ENCODE measurements at regions not wholly inside any gene's neighbourhood (a gene's known extent, or its start where the extent isn't known, plus 50 kb on each side); places are given as distances from the start of the nearest gene placed in this dataset.

DNA sequence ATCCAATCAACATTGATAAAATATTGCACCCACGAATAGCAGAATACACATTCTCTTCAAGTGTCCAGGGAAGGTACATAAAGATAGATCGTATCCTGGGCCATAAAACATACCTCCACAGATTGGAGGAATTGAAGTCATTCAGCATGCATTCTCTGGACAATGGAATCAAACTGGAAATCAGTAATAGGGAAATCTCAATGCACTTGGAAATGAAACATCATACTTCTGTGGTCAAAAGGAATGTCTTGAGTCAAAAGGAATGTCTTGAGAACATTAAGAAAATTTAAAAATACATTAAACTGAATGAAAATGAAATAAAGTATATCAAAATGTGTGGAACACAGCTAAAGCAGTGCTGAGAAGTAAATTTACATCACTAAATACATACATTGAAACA, 138.8 kb downstream of the TFAP2A start:
- no peaks in the 10 kb centered on the region for H3K36me3 ChIP-seq (replicated peaks; ENCODE audit: control insufficient read depth, insufficient read depth, low read length)
- H3K4me3 ChIP-seq (ENCODE audit: insufficient read depth, low read depth, low read length): no peak overlapping the region
- DNase-seq: no peak
- no peaks in the 10 kb centered on the region for H3K27me3 ChIP-seq (ENCODE audit: control insufficient read depth, insufficient read depth, low read length)

DNA sequence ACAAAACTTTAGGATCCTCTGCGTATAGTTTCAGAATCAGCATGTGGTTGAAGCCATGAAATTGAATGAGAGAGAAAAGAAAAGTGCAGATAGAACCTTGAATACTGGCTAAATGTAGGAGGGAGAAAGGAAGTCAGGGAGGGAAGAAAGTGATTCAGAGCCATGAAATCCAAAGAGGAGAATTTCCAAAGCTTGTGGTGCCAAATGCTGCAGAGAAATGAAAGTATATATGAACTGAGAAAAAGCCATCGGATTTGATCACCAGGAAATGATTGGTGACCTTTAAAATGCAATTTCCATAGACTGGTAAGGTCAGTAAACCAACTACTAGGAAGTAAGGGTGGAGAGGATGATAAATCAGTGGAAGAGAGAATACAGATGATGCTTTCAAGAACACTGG, 142.3 kb downstream of the TFAP2A start:
- Histone ChIP-seq H3K4me3 (ENCODE audit: insufficient read depth, low read depth, low read length) (no peak overlapping the region), H3K27me3 (ENCODE audit: control insufficient read depth, insufficient read depth, low read length) (no peaks in the 10 kb centered on the region; the same call in 1 of the 2 replicates), H3K36me3 (replicated peaks; ENCODE audit: control insufficient read depth, insufficient read depth, low read length) (no peaks in the 10 kb centered on the region)
- DNase-seq: no peak

DNA sequence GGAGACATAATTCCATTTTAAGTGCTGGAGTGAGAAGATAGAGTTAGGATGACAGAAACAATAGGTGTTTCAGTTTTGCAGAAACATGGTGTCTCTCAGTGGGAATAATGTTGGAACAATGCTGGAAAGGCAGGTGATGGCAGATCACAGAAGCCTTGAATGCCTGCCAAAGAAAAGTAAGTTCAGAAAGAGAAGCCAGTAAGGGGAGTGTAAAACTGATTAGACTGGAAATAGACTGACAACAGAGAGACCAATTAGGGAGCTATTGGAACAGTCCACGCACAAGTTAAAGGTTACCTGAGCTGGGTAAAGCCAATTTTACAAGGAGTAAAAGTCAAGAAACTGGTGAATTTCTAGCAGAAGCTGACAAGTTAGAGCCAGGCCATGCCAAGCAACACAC, 142.9 kb downstream of the TFAP2A start:
- no peak for DNase-seq
- Histone ChIP-seq H3K27me3 (ENCODE audit: control insufficient read depth, insufficient read depth, low read length) (peaks cover under 1% of the 10 kb centered on the region; the same call in 1 of the 2 replicates), H3K4me3 (ENCODE audit: insufficient read depth, low read depth, low read length) (no peak overlapping the region), H3K36me3 (replicated peaks; ENCODE audit: control insufficient read depth, insufficient read depth, low read length) (no peaks in the 10 kb centered on the region)

DNA sequence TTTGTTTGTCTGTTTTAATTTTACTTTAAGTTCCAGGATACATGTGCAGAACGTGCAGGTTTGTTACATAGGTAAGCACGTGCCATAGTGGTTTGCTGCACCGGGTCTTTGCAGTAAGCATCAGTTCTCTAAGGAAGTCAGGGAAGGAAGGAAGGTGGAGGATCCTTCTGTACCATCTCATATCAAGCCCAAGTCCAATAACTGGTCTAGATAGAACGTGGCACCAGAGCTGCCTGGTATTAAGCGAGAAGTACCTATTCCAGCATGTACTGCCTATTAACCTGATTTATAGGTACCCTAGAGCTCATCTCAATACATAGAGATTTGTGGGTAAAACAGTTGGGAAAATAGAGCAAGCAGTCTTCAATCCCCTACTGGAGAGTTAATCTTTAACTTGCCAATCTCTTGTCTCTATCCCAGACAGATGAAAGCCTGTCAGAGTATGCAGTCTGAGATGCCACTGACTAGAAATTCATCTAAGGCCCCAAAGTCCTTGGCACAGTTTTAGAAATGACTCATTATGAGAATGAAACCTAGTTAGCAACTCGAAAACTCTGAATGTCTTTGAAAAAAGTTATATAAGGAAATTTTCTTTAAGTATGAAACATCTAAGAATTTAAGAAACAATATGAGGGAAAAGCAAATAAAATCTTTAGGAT, 144.9 kb downstream of the TFAP2A start:
- Histone ChIP-seq H3K27me3 (ENCODE audit: control insufficient read depth, insufficient read depth, low read length) (peaks cover 2% of the 10 kb centered on the region; the same call in 1 of the 2 replicates), H3K4me3 (ENCODE audit: insufficient read depth, low read depth, low read length) (no peak overlapping the region), H3K36me3 (replicated peaks; ENCODE audit: control insufficient read depth, insufficient read depth, low read length) (no peaks in the 10 kb centered on the region)
- no peak for DNase-seq

DNA sequence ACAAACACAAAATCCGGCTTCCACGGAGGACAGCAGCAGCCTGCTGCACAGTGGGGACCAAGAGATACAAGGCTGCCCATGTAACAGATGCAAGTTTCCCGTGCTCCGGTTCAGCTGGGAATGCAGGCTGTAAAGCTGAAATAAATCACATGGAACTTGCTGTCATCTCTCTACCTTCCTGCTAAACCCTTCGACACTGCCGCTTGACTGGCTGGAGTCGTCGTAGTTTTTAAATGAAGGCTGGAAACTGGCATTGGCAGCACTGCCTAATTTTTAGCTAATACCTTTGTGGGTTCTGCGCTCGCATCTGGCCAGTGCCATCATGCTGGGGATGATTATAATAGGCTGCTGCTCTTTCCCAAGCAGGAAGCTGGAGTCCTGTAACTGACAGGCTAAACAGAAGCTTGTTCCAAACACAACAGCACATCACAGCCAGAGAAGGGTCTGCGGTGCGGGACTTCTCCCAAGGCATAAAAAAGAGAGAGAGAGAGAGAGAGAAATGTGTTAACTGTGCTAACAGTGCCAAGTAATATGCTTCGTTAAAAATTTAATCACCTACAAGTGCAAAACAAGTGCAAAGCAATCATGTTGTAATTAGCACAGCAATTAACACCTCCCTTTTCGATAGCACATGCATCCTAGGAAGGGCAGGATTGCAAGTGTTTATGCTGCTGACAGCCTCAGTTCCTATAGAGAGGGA, 146.1 kb downstream of the TFAP2A start:
- Histone ChIP-seq H3K4me3 (ENCODE audit: insufficient read depth, low read depth, low read length) (no peak overlapping the region), H3K36me3 (replicated peaks; ENCODE audit: control insufficient read depth, insufficient read depth, low read length) (no peaks in the 10 kb centered on the region), H3K27me3 (ENCODE audit: control insufficient read depth, insufficient read depth, low read length) (peaks cover 2% of the 10 kb centered on the region; the same call in 1 of the 2 replicates)
- no peak for DNase-seq

DNA sequence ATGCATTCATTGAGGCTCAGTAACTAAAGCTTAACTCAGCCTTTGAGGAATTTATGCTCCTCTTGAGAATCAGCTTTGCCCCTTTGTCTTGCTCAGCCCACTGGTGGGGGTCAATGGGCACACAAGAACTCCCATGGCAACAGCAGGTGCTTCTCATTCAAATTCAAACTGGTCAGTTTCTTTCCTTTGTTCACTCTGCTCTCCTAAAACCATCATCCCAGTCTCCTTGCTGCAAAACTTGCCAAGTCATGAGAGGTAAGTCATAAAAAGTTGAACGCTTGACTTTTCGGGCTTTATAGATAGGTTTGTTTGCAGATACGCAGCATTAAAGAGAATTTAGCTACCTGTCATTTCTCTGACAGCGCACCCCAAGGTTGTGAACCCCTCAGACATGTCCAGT, 146.8 kb downstream of the TFAP2A start:
- Histone ChIP-seq H3K27me3 (ENCODE audit: control insufficient read depth, insufficient read depth, low read length) (peaks cover 2% of the 10 kb centered on the region; the same call in 1 of the 2 replicates), H3K36me3 (replicated peaks; ENCODE audit: control insufficient read depth, insufficient read depth, low read length) (no peaks in the 10 kb centered on the region), H3K4me3 (ENCODE audit: insufficient read depth, low read depth, low read length) (no peak overlapping the region)
- peak; percentile 46 for DNase-seq

DNA sequence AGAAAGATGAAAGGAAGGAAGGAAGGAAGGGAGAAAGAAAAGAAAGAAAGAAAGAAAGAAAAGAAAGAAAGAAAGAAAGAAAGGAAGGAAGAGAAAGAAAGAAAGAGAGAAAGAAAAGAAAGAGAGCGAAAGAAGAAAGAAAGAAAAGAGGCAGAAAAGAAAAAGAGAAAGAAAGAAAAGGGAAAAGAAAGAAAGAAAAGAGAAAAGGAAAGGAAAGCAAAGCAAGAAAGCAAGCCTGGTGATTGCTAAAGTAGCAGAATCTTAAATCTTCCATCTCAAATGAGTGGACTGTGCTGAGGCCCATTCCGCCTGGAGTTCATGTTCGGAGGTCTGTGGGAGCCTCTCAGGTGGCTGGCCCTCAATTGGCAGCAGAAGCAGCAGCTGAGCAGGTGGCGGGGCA, 148.4 kb downstream of the TFAP2A start:
- H3K36me3 ChIP-seq (replicated peaks; ENCODE audit: control insufficient read depth, insufficient read depth, low read length): no peaks in the 10 kb centered on the region
- no peak for DNase-seq
- no peak overlapping the region for H3K4me3 ChIP-seq (ENCODE audit: insufficient read depth, low read depth, low read length)
- H3K27me3 ChIP-seq (ENCODE audit: control insufficient read depth, insufficient read depth, low read length): peaks cover 2% of the 10 kb centered on the region; the same call in 1 of the 2 replicates

DNA sequence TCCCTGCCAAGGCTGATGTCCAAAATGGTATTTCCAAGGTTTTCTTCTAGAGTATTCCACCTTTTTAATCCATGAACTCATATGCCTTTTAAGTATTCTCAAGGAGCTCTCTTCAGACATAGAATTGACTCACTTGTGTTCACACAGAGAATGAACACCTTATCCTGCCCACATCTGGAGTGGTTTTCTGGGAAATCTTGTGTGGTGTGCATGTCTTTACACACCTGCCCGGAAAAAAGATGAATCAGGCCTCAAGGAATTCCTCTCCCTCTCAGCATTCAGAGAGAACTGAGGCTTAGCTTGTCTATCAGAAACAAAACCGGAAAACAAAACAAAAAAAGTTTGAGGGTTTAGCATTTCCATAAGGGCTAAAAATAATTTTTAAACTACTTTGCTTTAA, 148.8 kb downstream of the TFAP2A start:
- no peak for DNase-seq
- H3K27me3 ChIP-seq (ENCODE audit: control insufficient read depth, insufficient read depth, low read length): peaks cover 2% of the 10 kb centered on the region; the same call in 1 of the 2 replicates
- H3K36me3 ChIP-seq (replicated peaks; ENCODE audit: control insufficient read depth, insufficient read depth, low read length): no peaks in the 10 kb centered on the region
- H3K4me3 ChIP-seq (ENCODE audit: insufficient read depth, low read depth, low read length): no peak overlapping the region

DNA sequence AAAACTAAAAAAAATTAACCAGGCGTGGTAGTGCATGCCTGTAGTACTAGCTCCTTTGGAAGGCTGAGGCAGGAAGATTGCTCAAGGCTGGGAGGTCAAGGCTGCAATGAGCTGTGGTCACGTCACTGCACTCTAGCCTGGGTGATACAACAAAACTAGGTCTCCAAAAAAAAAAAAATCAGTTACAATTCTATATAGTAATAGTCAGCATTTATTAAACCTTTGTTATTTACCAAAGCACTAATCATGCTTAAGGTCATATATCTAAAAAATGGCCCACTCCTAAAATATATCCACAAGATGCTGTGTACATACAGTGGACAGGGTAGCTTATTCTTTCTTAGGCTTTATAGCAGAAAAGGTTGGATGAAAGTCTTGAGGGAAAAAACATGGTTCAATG, 152.4 kb downstream of the TFAP2A start:
- 0 out of 2 replicates have a peak, but pooled peaks cover 2% of the 10 kb centered on the region for H3K27me3 ChIP-seq (ENCODE audit: control insufficient read depth, insufficient read depth, low read length)
- H3K4me3 ChIP-seq (ENCODE audit: insufficient read depth, low read depth, low read length): no peak overlapping the region
- no peaks in the 10 kb centered on the region for H3K36me3 ChIP-seq (replicated peaks; ENCODE audit: control insufficient read depth, insufficient read depth, low read length)
- DNase-seq: no peak

DNA sequence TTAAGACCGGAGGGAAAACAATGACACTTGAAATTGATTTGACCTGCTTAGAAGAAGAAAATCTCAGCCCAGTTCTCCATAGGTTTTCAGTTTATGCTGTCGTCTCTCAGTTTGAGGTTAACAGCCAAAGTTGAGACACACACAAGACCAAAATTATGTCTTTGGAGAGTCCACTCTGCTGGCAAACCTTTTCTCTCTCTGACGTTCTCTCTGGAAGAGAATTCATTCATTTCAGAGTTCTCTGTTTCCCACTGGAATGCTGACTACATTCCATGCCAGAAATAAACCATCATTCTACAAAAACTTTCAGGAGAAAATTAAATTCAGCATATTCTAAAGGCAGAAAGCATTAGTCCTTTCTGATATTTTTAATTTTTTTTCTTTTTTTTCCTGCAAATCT, 155.2 kb downstream of the TFAP2A start:
- Histone ChIP-seq H3K4me3 (ENCODE audit: insufficient read depth, low read depth, low read length) (no peak overlapping the region), H3K27me3 (ENCODE audit: control insufficient read depth, insufficient read depth, low read length) (no peaks in the 10 kb centered on the region), H3K36me3 (replicated peaks; ENCODE audit: control insufficient read depth, insufficient read depth, low read length) (no peaks in the 10 kb centered on the region)
- no peak for DNase-seq

DNA sequence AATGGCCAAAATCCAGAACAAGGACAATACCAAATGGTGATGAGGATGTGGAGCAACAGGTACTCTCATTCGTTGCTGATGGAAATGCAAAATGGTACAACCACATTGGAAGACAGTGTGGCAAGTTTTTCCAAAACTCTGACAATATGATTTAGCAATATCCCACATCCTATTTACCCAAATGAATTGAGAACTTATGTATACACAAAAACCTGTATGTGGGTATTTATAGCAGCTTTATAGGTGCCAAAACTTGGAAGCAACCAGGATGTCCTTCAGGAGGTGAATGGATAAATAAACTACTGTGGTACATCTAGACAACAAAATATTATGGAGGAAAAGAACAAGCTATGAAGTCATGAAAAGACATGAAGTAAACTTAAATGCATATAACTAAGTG, 156.5 kb downstream of the TFAP2A start:
- no peaks in the 10 kb centered on the region for H3K36me3 ChIP-seq (replicated peaks; ENCODE audit: control insufficient read depth, insufficient read depth, low read length)
- no peak for DNase-seq
- no peak overlapping the region for H3K4me3 ChIP-seq (ENCODE audit: insufficient read depth, low read depth, low read length)
- no peaks in the 10 kb centered on the region for H3K27me3 ChIP-seq (ENCODE audit: control insufficient read depth, insufficient read depth, low read length)

DNA sequence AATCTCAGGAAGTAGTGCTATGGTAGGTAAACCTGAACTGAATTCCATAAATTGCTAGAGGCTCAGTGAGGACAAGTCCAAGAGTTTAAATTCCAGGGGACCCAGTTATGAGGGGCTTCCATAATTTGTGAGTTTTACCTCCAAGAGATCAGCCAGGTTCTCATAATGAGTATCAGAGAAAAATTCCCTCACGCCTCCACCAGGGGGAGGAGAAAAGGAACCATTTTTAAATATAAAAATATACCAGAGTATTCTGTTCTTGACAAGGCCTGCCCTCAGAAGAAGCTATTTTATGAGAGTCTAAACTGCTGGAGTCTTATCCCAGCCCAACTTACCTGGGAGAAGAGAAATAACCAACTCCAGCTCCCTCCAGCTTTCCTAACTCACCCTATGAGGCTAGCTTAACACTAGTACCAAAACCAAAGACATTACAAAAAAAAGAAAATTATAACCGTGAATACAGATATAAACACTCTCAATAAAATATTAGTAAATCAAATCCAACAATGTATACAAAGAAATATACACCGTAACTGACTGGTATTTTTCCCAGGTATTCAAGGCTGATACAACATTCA, 158.7 kb downstream of the TFAP2A start:
- Histone ChIP-seq H3K4me3 (ENCODE audit: insufficient read depth, low read depth, low read length) (no peak overlapping the region), H3K36me3 (replicated peaks; ENCODE audit: control insufficient read depth, insufficient read depth, low read length) (no peaks in the 10 kb centered on the region), H3K27me3 (ENCODE audit: control insufficient read depth, insufficient read depth, low read length) (no peaks in the 10 kb centered on the region)
- no peak for DNase-seq

DNA sequence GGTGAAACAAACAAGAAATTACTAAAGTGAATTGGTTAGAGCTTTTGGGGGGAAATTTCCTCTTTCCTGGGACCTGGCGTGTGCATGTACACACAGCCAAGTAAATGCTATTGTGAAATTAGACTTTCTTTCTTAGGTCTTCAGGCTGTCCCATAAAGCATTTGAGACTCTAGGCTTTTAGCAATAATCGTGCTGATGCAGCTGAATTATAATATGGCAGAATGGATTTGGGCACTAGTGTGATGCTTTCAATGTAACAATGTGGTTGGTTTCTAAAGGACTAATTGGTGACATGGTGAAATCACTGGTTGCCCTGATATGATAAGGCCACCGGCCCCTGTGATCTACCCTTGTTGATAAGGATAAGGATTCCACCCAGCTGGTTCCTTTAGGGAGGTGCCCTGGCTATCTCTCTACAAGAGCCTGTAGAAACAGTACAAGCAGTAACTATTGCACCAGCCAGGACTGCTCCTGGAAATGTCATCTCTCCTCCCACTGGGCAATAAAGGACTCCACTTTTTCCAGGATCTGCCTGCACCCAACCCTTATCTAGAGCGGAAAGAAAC, 164.1 kb downstream of the TFAP2A start:
- no peak for DNase-seq
- Histone ChIP-seq H3K27me3 (ENCODE audit: control insufficient read depth, insufficient read depth, low read length) (no peaks in the 10 kb centered on the region), H3K4me3 (ENCODE audit: insufficient read depth, low read depth, low read length) (no peak overlapping the region), H3K36me3 (replicated peaks; ENCODE audit: control insufficient read depth, insufficient read depth, low read length) (no peaks in the 10 kb centered on the region)

DNA sequence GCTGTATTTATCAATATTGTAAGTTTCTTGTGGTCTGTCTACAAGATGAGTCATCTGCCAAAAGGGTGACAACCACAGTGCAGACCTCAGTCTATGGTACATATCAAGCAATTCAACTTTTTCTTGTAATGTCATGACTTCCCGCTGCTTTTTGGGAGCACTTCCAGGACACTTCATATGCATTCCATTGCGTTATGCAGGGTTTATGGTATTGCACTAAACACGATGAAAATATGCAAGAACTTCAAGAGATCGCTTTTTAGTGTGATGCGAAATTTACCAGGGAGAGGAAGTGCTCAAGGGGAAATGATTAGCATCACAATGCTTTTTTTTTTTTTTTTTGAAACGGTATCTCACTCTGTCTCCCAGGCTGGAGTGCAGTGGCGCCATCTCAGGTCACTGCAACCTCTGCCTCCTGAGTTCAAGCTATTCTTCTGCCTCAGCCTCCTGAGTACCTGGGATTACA, 166.5 kb downstream of the TFAP2A start:
- no peaks in the 10 kb centered on the region for H3K27me3 ChIP-seq (ENCODE audit: control insufficient read depth, insufficient read depth, low read length)
- H3K4me3 ChIP-seq (ENCODE audit: insufficient read depth, low read depth, low read length): no peak overlapping the region
- no peak for DNase-seq
- H3K36me3 ChIP-seq (replicated peaks; ENCODE audit: control insufficient read depth, insufficient read depth, low read length): no peaks in the 10 kb centered on the region

Data from H7 (cell line).